ENCODE measurements at regions not wholly inside any gene's neighbourhood (a gene's known extent, or its start where the extent isn't known, plus 50 kb on each side); places are given as distances from the start of the nearest gene placed in this dataset.

GRCh38 chr15:93469994-93470393, 381.0 kb upstream of the RGMA start:
- DNase-seq: no peak

GRCh38 chr15:93467337-93467736, 378.3 kb upstream of the RGMA start:
- no peak for DNase-seq

GRCh38 chr15:93466380-93466779, 377.4 kb upstream of the RGMA start:
- DNase-seq: no peak

GRCh38 chr15:93462690-93463089, 373.7 kb upstream of the RGMA start:
- no peak for DNase-seq

GRCh38 chr15:93460717-93461116, 371.7 kb upstream of the RGMA start:
- no peak for DNase-seq

GRCh38 chr15:93459396-93459795, 370.4 kb upstream of the RGMA start:
- no peak for DNase-seq

- no peak for DNase-seq
These were observed 369.6 kb upstream of the RGMA start for GRCh38 chr15:93458597-93458996.

GRCh38 chr15:93454788-93455187, 365.8 kb upstream of the RGMA start:
- no peak for DNase-seq

GRCh38 chr15:93452537-93453211, 363.7 kb upstream of the RGMA start:
- no peak for DNase-seq

GRCh38 chr15:93451822-93452221, 362.8 kb upstream of the RGMA start:
- DNase-seq: no peak

GRCh38 chr15:93451265-93451664, 362.3 kb upstream of the RGMA start:
- no peak for DNase-seq

- DNase-seq: no peak
These were observed 360.8 kb upstream of the RGMA start for GRCh38 chr15:93449798-93450197.

GRCh38 chr15:93438310-93438709, 349.3 kb upstream of the RGMA start:
- no peak for DNase-seq

- no peak for DNase-seq
These were observed 343.5 kb upstream of the RGMA start for GRCh38 chr15:93432474-93432873.

GRCh38 chr15:93428807-93429351, 339.9 kb upstream of the RGMA start:
- DNase-seq: no peak

- no peak for DNase-seq
These were observed 339.1 kb upstream of the RGMA start for GRCh38 chr15:93428150-93428549.

- no peak for DNase-seq
These were observed 335.1 kb upstream of the RGMA start for GRCh38 chr15:93424131-93424530.

- no peak for DNase-seq
These were observed 333.5 kb upstream of the RGMA start for GRCh38 chr15:93422476-93422875.

- DNase-seq: no peak
These were observed 331.5 kb upstream of the RGMA start for GRCh38 chr15:93420477-93420876.

- no peak for DNase-seq
These were observed 331.0 kb upstream of the RGMA start for GRCh38 chr15:93420050-93420452.

- DNase-seq: no peak
These were observed 329.6 kb upstream of the RGMA start for GRCh38 chr15:93418566-93418965.

- DNase-seq: no peak
These were observed 328.6 kb upstream of the RGMA start for GRCh38 chr15:93417631-93418030.

- no peak for DNase-seq
These were observed 328.1 kb upstream of the RGMA start for GRCh38 chr15:93417156-93417555.

- DNase-seq: no peak
These were observed 326.6 kb upstream of the RGMA start for GRCh38 chr15:93415576-93415975.

- no peak for DNase-seq
These were observed 325.7 kb upstream of the RGMA start for GRCh38 chr15:93414576-93415231.
